A549 (cell line): ENCODE measurements at regions not wholly inside any gene's neighbourhood (a gene's known extent, or its start where the extent isn't known, plus 50 kb on each side); places are given as distances from the start of the nearest gene placed in this dataset.

ENCODE experiments used
- ATAC-seq, 2 experiments: fragments of 200-7000 bp in 1 of 2; fragments of >200 bp in 1 of 2; cut with Nextera tagmentation in 1 of 2; cut with Tn5 transposase in 1 of 2; 3 replicates each; pipeline versions ENCODE4 v1.8.0 to v1.9.1; 2018 to 2020; ENCODE audit warnings: mild to moderate bottlenecking in 1 of 2, moderate library complexity in 1 of 2
- CTCF ChIA-PET: fragments of 300-600 bp; sonication (Branson Sonifier 250); formaldehyde crosslinking; extraction: SDS; loops from one replicate; lab custom pipeline; 2021; ENCODE audit warnings: antibody characterized with exemption, inconsistent platforms; lab: Yijun Ruan, JAX
- POLR2A ChIA-PET: fragments of 350-600 bp; formaldehyde crosslinking; extraction: SDS; loops from one replicate; lab custom pipeline; 2021; ENCODE audit warnings: antibody characterized with exemption, inconsistent platforms; lab: Yijun Ruan, JAX
- DNase-seq, 2 experiments: peaks; one replicate each; pipeline versions ENCODE4 v3.0.0 to v3.0.0-alpha.2; 2011 to 2016; ENCODE audit warnings: low read depth in 1 of 2, low spot score in 1 of 2
- FAIRE-seq: peaks from 2 replicates; lab custom pipeline; 2011; peaks lifted over from hg19 to GRCh38; lab: Jason Lieb, UNC
- H3K27ac ChIP-seq, 2 experiments: fragments of >200 bp; sonication (Bioruptor Twin); formaldehyde crosslinking; 3 replicates each; pipeline ENCODE4 v1.5.1; 2016 to 2017
- H3K4me1 ChIP-seq: fragments of >200 bp; sonication (Bioruptor Twin); formaldehyde crosslinking; 3 replicates; pipeline ENCODE4 v1.6.1; 2016
- H3K4me2 ChIP-seq: fragments of >200 bp; sonication (Bioruptor Twin); formaldehyde crosslinking; 3 replicates; pipeline ENCODE4 v1.6.1; 2016
- H3K4me3 ChIP-seq: fragments of >200 bp; sonication (Bioruptor Twin); formaldehyde crosslinking; 3 replicates; pipeline ENCODE4 v1.5.1; 2016
- H3K9me3 ChIP-seq: fragments of >200 bp; sonication (Bioruptor Twin); formaldehyde crosslinking; 3 replicates; pipeline ENCODE4 v1.6.1; 2016
- CBX2 ChIP-seq: fragments of 200-600 bp; sonication (generic); IDR thresholded peaks from 2 replicates; pipeline ENCODE4 v1.6.1; 2016; ENCODE audit warnings: low read depth, mild to moderate bottlenecking, borderline replicate concordance
- EHMT2 ChIP-seq: fragments of 200-600 bp; sonication (generic); IDR thresholded peaks from 2 replicates; pipeline ENCODE4 v1.6.1; 2016; ENCODE audit warnings: antibody characterized with exemption, low read depth, mild to moderate bottlenecking, moderate library complexity
- ELK1 ChIP-seq: fragments of 150-350 bp; IDR thresholded peaks from 2 replicates; pipeline ENCODE4 v1.6.1; 2014; ENCODE audit warnings: low read depth, mild to moderate bottlenecking, low read length
- EP300 ChIP-seq, 2 experiments: fragments of >200 bp; sonication (Bioruptor Twin); formaldehyde crosslinking; IDR thresholded peaks; 2 replicates in 1 of 2; 3 replicates in 1 of 2; pipeline ENCODE4 v1.6.1; 2016 to 2017
- FOSB ChIP-seq: fragments of 250-450 bp; sonication (Bioruptor Pico); IDR thresholded peaks from 2 replicates; pipeline ENCODE4 v1.5.0; 2020; ENCODE audit warnings: mild to moderate bottlenecking, moderate library complexity
- FOXS1 ChIP-seq: fragments of 250-450 bp; sonication (Bioruptor Pico); IDR thresholded peaks from 2 replicates; pipeline ENCODE4 v1.5.0; 2020; ENCODE audit warnings: mild to moderate bottlenecking, moderate library complexity
- HOXB5 ChIP-seq: fragments of 250-450 bp; sonication (Bioruptor Pico); IDR thresholded peaks from 2 replicates; pipeline ENCODE4 v1.5.0; 2020; ENCODE audit warnings: mild to moderate bottlenecking, moderate library complexity
- KDM1A ChIP-seq: fragments of 200-600 bp; sonication (generic); IDR thresholded peaks from 2 replicates; pipeline ENCODE4 v1.6.1; 2016; ENCODE audit warnings: low read depth, mild to moderate bottlenecking
- MAFK ChIP-seq: fragments of 450-650 bp; IDR thresholded peaks from 2 replicates; pipeline ENCODE4 v1.6.1; 2014; ENCODE audit not compliant: partially characterized antibody
- MAZ ChIP-seq: fragments of 150-350 bp; IDR thresholded peaks from 2 replicates; pipeline ENCODE4 v1.6.1; 2014; ENCODE audit warnings: antibody characterized with exemption, low read depth, low read length, borderline replicate concordance
- MYC ChIP-seq: IDR thresholded peaks from 2 replicates; pipeline ENCODE4 v1.6.1; 2012; ENCODE audit warnings: mild to moderate bottlenecking, inconsistent platforms, low read length, improper control_type of control experiment, borderline replicate concordance
- RARB ChIP-seq: fragments of 250-450 bp; sonication (Bioruptor Pico); IDR thresholded peaks from 2 replicates; pipeline ENCODE4 v1.8.0; 2021; ENCODE audit warnings: mild to moderate bottlenecking, moderate library complexity
- REST ChIP-seq: fragments of 200-600 bp; sonication (generic); IDR thresholded peaks from 2 replicates; pipeline ENCODE4 v1.6.1; 2016; ENCODE audit warnings: antibody characterized with exemption, mild to moderate bottlenecking, moderate library complexity
- RFX5 ChIP-seq: fragments of 450-650 bp; IDR thresholded peaks from 2 replicates; pipeline ENCODE4 v1.7.1; 2014; ENCODE audit warnings: antibody characterized with exemption, mild to moderate bottlenecking, moderate library complexity
- SMC3 ChIP-seq: fragments of >200 bp; sonication (Bioruptor Twin); formaldehyde crosslinking; IDR thresholded peaks from 3 replicates; pipeline ENCODE4 v1.6.1; 2018; ENCODE audit warnings: inconsistent platforms
- TP53 ChIP-seq: fragments of 250-450 bp; sonication (Bioruptor Pico); IDR thresholded peaks from 2 replicates; pipeline ENCODE4 v1.5.0; 2021; ENCODE audit warnings: mild to moderate bottlenecking, moderate library complexity
- ZSCAN20 ChIP-seq: fragments of 250-450 bp; sonication (Bioruptor Pico); IDR thresholded peaks from 2 replicates; pipeline ENCODE4 v1.8.0; 2022; ENCODE audit warnings: mild to moderate bottlenecking, moderate library complexity
- WGBS: methylation state at CpG from one replicate; pipeline ENCODE4 v1.1.6; 2017; ENCODE audit errors: missing lambda C conversion rate; 5-methylcytosine and 5-hydroxymethylcytosine counted together
- TF ChIP-seq, protein P1 (sequence below): fragments of 250-450 bp; sonication (Bioruptor Pico); IDR thresholded peaks from 2 replicates; pipeline ENCODE4 v1.5.0; 2021; ENCODE audit warnings: mild to moderate bottlenecking, moderate library complexity, borderline replicate concordance

DNA sequence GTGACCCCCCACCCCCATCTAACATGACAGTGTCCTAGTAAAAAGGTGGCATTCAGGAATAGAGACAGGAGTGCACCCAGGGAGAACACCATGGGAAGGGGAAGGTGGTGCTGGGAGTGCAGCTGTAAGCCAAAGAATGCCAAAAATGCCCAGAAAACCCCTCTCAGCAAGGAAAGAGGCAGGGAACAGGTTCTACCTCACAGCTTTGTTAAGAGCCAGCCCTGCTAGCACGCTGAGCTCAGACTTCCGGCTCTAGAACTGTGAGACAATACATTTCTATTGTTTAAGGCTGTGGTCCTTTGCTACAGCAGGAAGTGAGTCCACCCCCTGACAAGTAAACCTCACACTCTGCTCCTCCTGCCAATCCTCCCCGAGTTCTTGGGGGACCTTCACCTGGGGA lies 302.4 kb upstream of the N4BP1 start:
- H3K4me2 ChIP-seq, result no peak overlapping the region
- WGBS, result 0% methylated on average over 3 of the region's 3 CpGs
- CTCF ChIA-PET, result no interaction called here
- no peaks in the 10 kb centered on the region for H3K4me1 ChIP-seq
- TF ChIP-seq REST (no peak), FOXS1 (CRISPR knock-in tag) (no peak), FOSB (no peak), MAFK (no peak), RFX5 (no peak), ELK1 (no peak), MYC (no peak), EP300 (IDR thresholded peaks at IDR 0.05) (no peak), HOXB5 (CRISPR knock-in tag) (no peak), EHMT2 (no peak), RARB (CRISPR knock-in tag) (no peak)
- POLR2A ChIA-PET, result no interaction called here
- FAIRE-seq (no peak), ATAC-seq (no peak), DNase-seq (no peak)
- H3K4me3 ChIP-seq, result no peak overlapping the region
- no peak overlapping the region for H3K27ac ChIP-seq
- no peaks in the 10 kb centered on the region for H3K9me3 ChIP-seq

GRCh38 chr16:48911700-48912099 lies 301.7 kb upstream of the N4BP1 start:
- CTCF ChIA-PET, result no interaction called here
- ATAC-seq (no peak), DNase-seq (no peak)
- Histone ChIP-seq H3K4me3 (no peak overlapping the region), H3K4me1 (no peaks in the 10 kb centered on the region), H3K27ac (no peak overlapping the region)
- no peak for TF ChIP-seq TP53
- no peak for TF ChIP-seq RFX5
- TF ChIP-seq KDM1A, result no peak
- TF ChIP-seq, protein P1, sequence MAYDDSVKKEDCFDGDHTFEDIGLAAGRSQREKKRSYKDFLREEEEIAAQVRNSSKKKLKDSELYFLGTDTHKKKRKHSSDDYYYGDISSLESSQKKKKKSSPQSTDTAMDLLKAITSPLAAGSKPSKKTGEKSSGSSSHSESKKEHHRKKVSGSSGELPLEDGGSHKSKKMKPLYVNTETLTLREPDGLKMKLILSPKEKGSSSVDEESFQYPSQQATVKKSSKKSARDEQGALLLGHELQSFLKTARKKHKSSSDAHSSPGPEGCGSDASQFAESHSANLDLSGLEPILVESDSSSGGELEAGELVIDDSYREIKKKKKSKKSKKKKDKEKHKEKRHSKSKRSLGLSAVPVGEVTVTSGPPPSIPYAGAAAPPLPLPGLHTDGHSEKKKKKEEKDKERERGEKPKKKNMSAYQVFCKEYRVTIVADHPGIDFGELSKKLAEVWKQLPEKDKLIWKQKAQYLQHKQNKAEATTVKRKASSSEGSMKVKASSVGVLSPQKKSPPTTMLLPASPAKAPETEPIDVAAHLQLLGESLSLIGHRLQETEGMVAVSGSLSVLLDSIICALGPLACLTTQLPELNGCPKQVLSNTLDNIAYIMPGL, result no peak
- no peak for TF ChIP-seq REST
- no peak for TF ChIP-seq ZSCAN20 (CRISPR knock-in tag)
- no peak for TF ChIP-seq CBX2
- TF ChIP-seq SMC3, result no peak
- TF ChIP-seq RARB (CRISPR knock-in tag), result no peak
- TF ChIP-seq MAZ, result no peak
- TF ChIP-seq, all 56 proteins: peak for 0
- H3K4me2 ChIP-seq, result no peak overlapping the region
- no peak for FAIRE-seq
- POLR2A ChIA-PET, result no interaction called here
- 4% methylated on average over 5 of the region's 5 CpGs for WGBS
- H3K9me3 ChIP-seq, result no peaks in the 10 kb centered on the region
